GM12875 (cell line): ENCODE measurements at regions not wholly inside any gene's neighbourhood (a gene's known extent, or its start where the extent isn't known, plus 50 kb on each side); places are given as distances from the start of the nearest gene placed in this dataset.

Experiments used
- H3K4me3 ChIP-seq: one replicate; pipeline ENCODE4 v1.5.1; 2011; ENCODE audit warnings: low read depth, low read length, control low read depth
- CTCF ChIP-seq: IDR thresholded peaks from 2 replicates; pipeline ENCODE4 v1.5.1; 2011; ENCODE audit warnings: low read depth, mild to moderate bottlenecking, control low read depth, inconsistent platforms, low read length, moderate library complexity, borderline replicate concordance; ENCODE audit not compliant: insufficient read depth

- TF ChIP-seq CTCF = no peak
- no peak overlapping the region for H3K4me3 ChIP-seq
Observed at GRCh38 chr14:87838931-87839330, 154.1 kb downstream of the GALC start.

GRCh38 chr14:87837296-87837695 is 155.7 kb downstream of the GALC start:
- no peak overlapping the region for H3K4me3 ChIP-seq
- no peak for TF ChIP-seq CTCF

DNA sequence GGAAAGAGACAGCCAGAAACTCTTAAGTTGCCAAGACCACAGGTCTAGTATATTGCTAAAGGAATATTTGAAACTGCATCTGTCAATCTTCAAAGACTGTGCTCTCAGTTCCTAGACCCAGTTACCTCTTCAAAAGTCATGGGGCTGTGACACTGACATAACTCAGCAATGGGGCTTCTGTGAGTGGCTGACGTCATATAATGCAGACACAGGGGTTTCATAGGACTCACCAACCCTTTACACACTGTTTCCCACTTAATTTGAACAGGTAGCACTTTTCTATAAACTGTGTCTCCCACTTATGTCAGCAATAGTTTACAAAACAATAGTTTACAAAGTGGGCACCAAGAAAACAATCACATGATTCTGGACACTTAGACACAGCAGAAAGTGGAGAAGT is 158.4 kb downstream of the GALC start:
- TF ChIP-seq CTCF = no peak
- no peak overlapping the region for H3K4me3 ChIP-seq

DNA sequence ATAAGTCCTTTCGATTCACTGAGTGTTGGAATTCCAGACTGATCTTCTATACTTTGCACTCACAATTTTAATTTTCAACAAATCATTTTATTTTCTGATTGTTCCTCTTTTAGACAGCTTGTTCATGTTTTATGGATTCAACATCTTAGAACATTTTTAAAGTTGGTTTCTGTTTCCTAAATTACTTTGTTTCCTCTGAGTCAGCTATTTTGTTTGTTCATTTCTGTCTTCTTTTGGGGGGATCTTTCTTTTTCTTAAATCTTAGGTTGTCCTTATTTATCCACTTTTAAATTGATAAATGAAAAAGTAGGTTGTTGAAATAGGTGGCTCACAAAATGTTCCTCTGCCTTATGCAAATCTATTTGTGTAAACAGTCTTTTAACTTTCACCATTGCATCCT is 160.0 kb downstream of the GALC start:
- no peak for TF ChIP-seq CTCF

GRCh38 chr14:87830443-87831096 is 162.4 kb downstream of the GALC start:
- H3K4me3 ChIP-seq = no peak overlapping the region
- TF ChIP-seq CTCF = no peak

More for the DNA sequence above, 160.0 kb downstream of the GALC start:
- H3K4me3 ChIP-seq = no peak overlapping the region

DNA sequence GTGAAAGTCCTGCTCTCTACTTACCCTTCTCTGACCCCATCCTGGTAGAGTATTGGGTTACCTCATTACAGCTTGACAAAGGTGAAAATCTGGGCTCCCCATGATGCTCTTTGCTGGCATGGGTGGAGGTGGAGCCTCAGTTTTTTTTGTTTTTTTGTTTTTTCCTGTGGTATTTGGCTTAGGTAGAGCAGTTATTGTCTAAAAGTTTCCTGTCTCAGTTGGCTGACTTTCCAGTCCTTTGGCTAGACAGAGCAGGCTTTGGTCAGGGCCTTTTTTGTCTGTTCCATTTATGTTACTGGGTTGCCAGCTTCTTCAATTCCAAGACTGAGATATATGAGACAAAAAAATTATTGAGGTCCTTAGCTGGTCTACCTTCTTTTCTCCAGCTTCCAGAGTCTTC is 163.4 kb downstream of the GALC start:
- no peak for TF ChIP-seq CTCF

GRCh38 chr14:87824266-87824665 is 168.7 kb downstream of the GALC start:
- no peak for TF ChIP-seq CTCF
- H3K4me3 ChIP-seq = no peak overlapping the region

More for the DNA sequence above, 163.4 kb downstream of the GALC start:
- no peak overlapping the region for H3K4me3 ChIP-seq
